ENCODE measurements at regions not wholly inside any gene's neighbourhood (a gene's known extent, or its start where the extent isn't known, plus 50 kb on each side); places are given as distances from the start of the nearest gene placed in this dataset.
A peak's percentile ranks its signal among the peaks of the same experiment; 100 is the strongest.

DNA sequence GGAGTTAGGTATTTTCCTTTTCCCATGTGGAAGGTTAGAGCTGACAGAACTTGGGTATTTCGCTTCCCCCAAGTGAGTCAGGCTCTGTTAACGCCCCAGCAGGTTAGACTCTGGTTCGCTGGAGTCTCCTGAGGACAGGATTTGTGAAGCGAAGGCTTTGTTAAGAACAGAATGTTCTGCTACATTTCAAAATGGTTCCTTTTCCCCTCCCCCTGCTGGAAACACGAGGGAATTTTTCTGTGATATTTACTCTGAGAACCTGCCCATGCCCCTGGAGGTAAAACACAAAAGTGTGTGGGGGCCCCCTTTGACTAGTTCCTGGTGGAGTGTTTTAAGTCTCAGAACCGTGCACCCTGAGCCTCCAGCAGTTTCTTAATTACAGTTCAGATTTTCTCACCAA is 731.4 kb upstream of the CITED2 start:
- DNase-seq (ENCODE audit: low read depth) (peak; percentile 5), FAIRE-seq (no peak)
- Histone ChIP-seq H3K4me3 (ENCODE audit: low read depth, low read length) (no peak overlapping the region), H3K27me3 (ENCODE audit: control insufficient read depth, insufficient read depth, low read length) (no peaks in the 10 kb centered on the region), H3K36me3 (ENCODE audit: control insufficient read depth, insufficient read depth, low read length) (no peaks in the 10 kb centered on the region)
- TF ChIP-seq, protein P1, sequence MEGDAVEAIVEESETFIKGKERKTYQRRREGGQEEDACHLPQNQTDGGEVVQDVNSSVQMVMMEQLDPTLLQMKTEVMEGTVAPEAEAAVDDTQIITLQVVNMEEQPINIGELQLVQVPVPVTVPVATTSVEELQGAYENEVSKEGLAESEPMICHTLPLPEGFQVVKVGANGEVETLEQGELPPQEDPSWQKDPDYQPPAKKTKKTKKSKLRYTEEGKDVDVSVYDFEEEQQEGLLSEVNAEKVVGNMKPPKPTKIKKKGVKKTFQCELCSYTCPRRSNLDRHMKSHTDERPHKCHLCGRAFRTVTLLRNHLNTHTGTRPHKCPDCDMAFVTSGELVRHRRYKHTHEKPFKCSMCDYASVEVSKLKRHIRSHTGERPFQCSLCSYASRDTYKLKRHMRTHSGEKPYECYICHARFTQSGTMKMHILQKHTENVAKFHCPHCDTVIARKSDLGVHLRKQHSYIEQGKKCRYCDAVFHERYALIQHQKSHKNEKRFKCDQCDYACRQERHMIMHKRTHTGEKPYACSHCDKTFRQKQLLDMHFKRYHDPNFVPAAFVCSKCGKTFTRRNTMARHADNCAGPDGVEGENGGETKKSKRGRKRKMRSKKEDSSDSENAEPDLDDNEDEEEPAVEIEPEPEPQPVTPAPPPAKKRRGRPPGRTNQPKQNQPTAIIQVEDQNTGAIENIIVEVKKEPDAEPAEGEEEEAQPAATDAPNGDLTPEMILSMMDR (IDR thresholded peaks at IDR 0.05; ENCODE audit: insufficient read depth, low read length, severe bottlenecking) = peak; percentile 10

DNA sequence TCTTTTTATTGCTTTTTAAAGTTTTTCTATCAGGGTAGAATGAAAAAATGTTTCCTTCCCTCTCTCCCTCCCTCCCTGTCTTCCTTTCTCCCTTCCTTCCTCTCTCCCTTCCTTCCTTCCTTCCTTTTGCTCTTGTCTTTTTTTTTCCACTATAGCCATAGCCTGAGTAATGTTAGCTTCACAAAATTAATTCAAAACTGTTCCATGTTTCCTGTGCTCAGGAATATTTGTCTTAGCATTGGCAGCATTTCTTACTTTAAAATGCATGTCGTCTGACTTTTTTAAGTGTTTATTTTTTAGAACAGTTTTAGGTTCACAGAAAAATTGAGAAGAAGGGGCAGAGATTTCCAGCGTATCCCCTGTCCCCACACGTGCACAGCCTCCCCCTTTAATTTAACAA is 730.8 kb upstream of the CITED2 start:
- TF ChIP-seq, protein P1 (IDR thresholded peaks at IDR 0.05; ENCODE audit: insufficient read depth, low read length, severe bottlenecking) = no peak
- Histone ChIP-seq H3K4me3 (ENCODE audit: low read depth, low read length) (no peak overlapping the region), H3K36me3 (ENCODE audit: control insufficient read depth, insufficient read depth, low read length) (no peaks in the 10 kb centered on the region), H3K27me3 (ENCODE audit: control insufficient read depth, insufficient read depth, low read length) (no peaks in the 10 kb centered on the region)
- FAIRE-seq = no peak
- DNase-seq (ENCODE audit: low read depth) = no peak

DNA sequence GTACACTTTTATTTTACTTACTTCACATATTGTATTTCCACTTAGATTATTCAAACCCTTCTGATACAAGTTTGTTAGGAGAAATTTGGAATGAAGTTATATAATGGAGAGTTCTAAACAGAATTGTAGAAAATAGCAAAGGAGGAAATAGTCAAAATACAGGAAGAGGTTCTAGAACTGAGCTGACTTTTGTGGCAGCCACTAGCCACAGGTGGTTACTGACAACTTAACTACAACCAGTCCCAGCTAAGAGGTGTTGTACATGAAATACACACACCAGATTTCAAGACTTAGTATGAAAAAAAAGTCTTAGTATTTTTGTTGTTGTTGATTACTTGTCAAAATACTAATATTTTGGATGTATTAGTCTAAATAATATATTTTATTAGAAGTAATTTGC is 727.4 kb upstream of the CITED2 start:
- no peak overlapping the region for H3K4me3 ChIP-seq (ENCODE audit: low read depth, low read length)
- no peaks in the 10 kb centered on the region for H3K27me3 ChIP-seq (ENCODE audit: control insufficient read depth, insufficient read depth, low read length)
- DNase-seq (ENCODE audit: low read depth) (no peak), FAIRE-seq (no peak)
- TF ChIP-seq, protein P1 (IDR thresholded peaks at IDR 0.05; ENCODE audit: insufficient read depth, low read length, severe bottlenecking) = no peak
- H3K36me3 ChIP-seq (ENCODE audit: control insufficient read depth, insufficient read depth, low read length) = no peaks in the 10 kb centered on the region

DNA sequence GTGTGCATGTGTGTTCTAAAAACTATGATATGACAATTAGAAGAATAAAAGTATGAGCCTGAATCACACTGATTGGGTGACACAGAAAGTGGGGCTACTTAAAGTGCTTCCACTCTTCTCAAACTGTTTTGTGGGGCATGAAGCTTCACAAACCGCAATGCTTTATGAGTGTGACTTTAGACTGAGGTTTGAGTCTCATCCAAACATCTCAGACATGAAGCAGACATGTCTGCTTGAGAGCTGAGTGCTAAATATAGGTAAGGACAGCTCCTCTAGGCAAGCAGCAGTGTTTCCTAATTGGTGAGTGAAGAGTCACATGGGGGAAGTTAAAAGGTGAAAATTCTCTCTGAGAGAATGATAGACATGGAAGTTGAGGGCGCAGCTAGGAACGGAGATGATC is 726.9 kb upstream of the CITED2 start:
- no peaks in the 10 kb centered on the region for H3K27me3 ChIP-seq (ENCODE audit: control insufficient read depth, insufficient read depth, low read length)
- FAIRE-seq (no peak), DNase-seq (ENCODE audit: low read depth) (no peak)
- no peak overlapping the region for H3K4me3 ChIP-seq (ENCODE audit: low read depth, low read length)
- no peaks in the 10 kb centered on the region for H3K36me3 ChIP-seq (ENCODE audit: control insufficient read depth, insufficient read depth, low read length)
- TF ChIP-seq, protein P1 (IDR thresholded peaks at IDR 0.05; ENCODE audit: insufficient read depth, low read length, severe bottlenecking) = no peak

DNA sequence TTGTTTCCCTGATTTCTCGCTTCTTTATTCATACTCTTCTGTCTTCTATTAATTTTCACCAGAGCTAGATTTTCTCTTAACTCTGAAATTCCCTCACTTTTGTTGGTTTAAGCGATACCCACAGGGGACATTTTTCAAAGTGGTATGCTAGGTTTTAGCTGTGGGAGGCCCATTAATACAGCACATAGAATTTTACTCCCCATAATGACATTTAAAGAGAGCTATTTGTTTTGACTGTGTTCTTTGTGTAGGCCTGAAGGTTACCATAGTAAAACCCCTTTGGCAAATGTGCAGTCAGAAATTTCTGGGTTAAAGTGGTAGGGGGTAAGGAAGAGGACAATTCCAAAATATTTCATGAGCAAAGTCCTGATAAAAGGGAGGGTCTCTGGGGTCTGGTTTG is 721.1 kb upstream of the CITED2 start:
- no peaks in the 10 kb centered on the region for H3K27me3 ChIP-seq (ENCODE audit: control insufficient read depth, insufficient read depth, low read length)
- H3K4me3 ChIP-seq (ENCODE audit: low read depth, low read length) = no peak overlapping the region
- H3K36me3 ChIP-seq (ENCODE audit: control insufficient read depth, insufficient read depth, low read length) = no peaks in the 10 kb centered on the region
- no peak for FAIRE-seq
- DNase-seq (ENCODE audit: low read depth) = no peak
- TF ChIP-seq, protein P1 (IDR thresholded peaks at IDR 0.05; ENCODE audit: insufficient read depth, low read length, severe bottlenecking) = no peak

DNA sequence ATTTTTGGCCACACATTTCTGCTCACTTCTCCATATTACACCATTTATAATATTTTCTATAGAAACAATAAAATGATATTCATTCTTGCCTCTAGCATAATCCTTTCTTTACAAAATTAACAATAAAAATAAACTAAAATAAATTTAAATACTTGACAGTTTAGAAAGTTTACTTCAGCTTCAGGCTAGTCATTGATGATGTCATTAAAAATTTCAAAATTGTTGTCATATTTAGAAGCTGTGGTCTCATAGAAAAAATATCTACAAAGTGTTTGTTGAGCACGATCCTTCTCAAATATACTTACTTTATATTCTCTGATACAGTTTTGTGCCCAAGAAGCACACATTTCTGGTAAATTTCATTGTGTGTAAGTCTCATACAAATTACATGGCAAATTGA is 717.4 kb upstream of the CITED2 start:
- Histone ChIP-seq H3K27me3 (ENCODE audit: control insufficient read depth, insufficient read depth, low read length) (no peaks in the 10 kb centered on the region), H3K4me3 (ENCODE audit: low read depth, low read length) (no peak overlapping the region), H3K36me3 (ENCODE audit: control insufficient read depth, insufficient read depth, low read length) (no peaks in the 10 kb centered on the region)
- TF ChIP-seq, protein P1 (IDR thresholded peaks at IDR 0.05; ENCODE audit: insufficient read depth, low read length, severe bottlenecking) = no peak
- FAIRE-seq (no peak), DNase-seq (ENCODE audit: low read depth) (no peak)

Data from bronchial epithelial cell (primary cell).